Activated B cell treated with CpG ODN at 0.5 μM for 24 hours (primary cell): ENCODE measurements at regions not wholly inside any gene's neighbourhood (a gene's known extent, or its start where the extent isn't known, plus 50 kb on each side); places are given as distances from the start of the nearest gene placed in this dataset.

ENCODE experiments used
- ATAC-seq: fragments of 200-7000 bp; cut with Tn5 transposase; one replicate; pipeline ENCODE4 v1.10.0; 2021; ENCODE audit warnings: low read depth, mild to moderate bottlenecking, moderate library complexity
- CTCF ChIA-PET: fragments of 350-600 bp; sonication (Branson Sonifier 250); formaldehyde crosslinking; loops from one replicate; lab custom pipeline; 2021; ENCODE audit warnings: antibody characterized with exemption; lab: Charles Lee
- POLR2A ChIA-PET: fragments of 350-600 bp; sonication (Branson Sonifier 250); formaldehyde crosslinking; loops from one replicate; lab custom pipeline; 2021; ENCODE audit warnings: antibody characterized with exemption; lab: Charles Lee
- DNase-seq: peaks from one replicate; pipeline ENCODE4 v3.0.0; 2022
- H3K27ac Mint-ChIP-seq: one replicate; pipeline ENCODE4 v1.8.0; 2020; ENCODE audit warnings: mixed read lengths
- H3K27me3 Mint-ChIP-seq: one replicate; pipeline ENCODE4 v1.8.0; 2021; ENCODE audit warnings: mixed read lengths
- H3K36me3 Mint-ChIP-seq: one replicate; pipeline ENCODE4 v1.8.0; 2021; ENCODE audit warnings: low read depth, mixed read lengths
- H3K4me1 Mint-ChIP-seq: one replicate; pipeline ENCODE4 v1.8.0; 2021; ENCODE audit warnings: mixed read lengths
- H3K4me3 Mint-ChIP-seq: one replicate; pipeline ENCODE4 v1.8.0; 2020; ENCODE audit warnings: mild to moderate bottlenecking, mixed read lengths
- H3K9me3 Mint-ChIP-seq: one replicate; pipeline ENCODE4 v1.8.0; 2020; ENCODE audit warnings: mixed read lengths
- intact Hi-C: fragments of 100-400 bp; cut with micrococcal nuclease; formaldehyde crosslinking; loops from one replicate; pipeline ENCODE4 v1.15.1; 2024
- TF ChIP-seq, protein P1 (sequence below): fragments of 200-600 bp; IDR thresholded peaks from one replicate; pipeline ENCODE4 v1.8.0; 2022; ENCODE audit warnings: antibody characterized with exemption, mild to moderate bottlenecking

DNA sequence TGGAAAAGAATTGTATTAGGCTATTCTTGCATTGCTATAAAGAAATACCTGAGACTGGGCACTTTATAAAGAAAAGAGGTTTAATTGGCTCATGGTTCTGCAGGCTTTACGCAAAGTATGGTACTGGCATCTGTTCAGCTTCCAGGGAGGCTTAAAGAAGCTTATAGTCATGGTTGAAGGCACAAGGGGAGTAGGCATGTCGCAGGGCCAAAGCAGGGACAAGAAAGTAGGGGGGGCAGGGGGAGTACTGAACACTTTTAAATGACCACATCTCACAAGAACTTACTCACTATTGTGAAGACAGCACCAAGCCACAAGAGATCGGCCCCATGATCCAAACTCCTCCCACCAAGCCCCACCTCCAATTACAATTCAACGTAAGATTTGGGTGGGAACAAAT is 152.5 kb upstream of the PHF14 start:
- Mint-ChIP-seq H3K27ac (no peak overlapping the region), H3K4me3 (no peak overlapping the region), H3K36me3 (no peaks in the 10 kb centered on the region), H3K27me3 (peaks cover 2% of the 10 kb centered on the region), H3K4me1 (no peaks in the 10 kb centered on the region), H3K9me3 (no peaks in the 10 kb centered on the region)
- TF ChIP-seq, protein P1, sequence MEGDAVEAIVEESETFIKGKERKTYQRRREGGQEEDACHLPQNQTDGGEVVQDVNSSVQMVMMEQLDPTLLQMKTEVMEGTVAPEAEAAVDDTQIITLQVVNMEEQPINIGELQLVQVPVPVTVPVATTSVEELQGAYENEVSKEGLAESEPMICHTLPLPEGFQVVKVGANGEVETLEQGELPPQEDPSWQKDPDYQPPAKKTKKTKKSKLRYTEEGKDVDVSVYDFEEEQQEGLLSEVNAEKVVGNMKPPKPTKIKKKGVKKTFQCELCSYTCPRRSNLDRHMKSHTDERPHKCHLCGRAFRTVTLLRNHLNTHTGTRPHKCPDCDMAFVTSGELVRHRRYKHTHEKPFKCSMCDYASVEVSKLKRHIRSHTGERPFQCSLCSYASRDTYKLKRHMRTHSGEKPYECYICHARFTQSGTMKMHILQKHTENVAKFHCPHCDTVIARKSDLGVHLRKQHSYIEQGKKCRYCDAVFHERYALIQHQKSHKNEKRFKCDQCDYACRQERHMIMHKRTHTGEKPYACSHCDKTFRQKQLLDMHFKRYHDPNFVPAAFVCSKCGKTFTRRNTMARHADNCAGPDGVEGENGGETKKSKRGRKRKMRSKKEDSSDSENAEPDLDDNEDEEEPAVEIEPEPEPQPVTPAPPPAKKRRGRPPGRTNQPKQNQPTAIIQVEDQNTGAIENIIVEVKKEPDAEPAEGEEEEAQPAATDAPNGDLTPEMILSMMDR, result no peak
- POLR2A ChIA-PET, result no interaction called here
- intact Hi-C loops, result no loop called here
- ATAC-seq (no peak), DNase-seq (no peak)
- CTCF ChIA-PET, result no interaction called here

DNA sequence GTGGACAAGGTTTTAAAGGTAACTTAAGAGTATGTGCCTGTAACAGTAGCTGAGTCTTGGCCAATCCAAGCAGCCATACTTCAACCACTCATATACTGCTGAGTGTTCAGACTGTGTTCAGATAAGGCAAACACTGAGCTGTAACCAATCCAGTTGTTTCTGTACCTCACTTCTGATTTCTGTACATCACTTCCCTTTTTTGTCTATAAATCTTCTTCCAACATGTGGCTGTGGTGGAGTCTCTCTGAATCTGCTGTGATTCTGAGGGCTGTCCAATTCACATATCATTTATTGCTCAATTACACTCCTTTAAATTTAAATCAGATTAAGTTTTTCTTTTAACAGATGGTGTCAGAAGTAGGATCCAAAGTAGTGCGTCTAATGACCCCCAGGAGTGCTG is 149.5 kb upstream of the PHF14 start:
- CTCF ChIA-PET, result no interaction called here
- intact Hi-C loops, result no loop called here

DNA sequence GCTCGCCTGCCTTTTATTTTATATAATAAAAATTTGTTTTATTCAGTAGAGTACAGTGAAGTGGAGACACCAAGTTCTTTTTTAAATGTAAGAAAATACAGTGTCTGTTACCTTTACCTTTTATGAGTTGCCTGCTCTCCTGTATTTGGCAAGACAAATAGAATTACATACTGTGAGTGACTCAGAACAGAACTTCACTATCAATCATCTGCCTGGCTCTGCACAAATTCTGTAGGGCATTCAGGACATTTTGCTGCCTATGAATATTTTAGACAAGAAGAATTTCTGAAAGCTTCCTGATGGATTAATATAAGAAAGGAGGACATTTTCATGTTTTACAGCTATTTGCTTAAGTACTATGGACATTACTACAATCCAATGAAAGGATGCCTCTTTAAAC is 135.4 kb upstream of the PHF14 start:
- DNase-seq, result no peak
- no peak for ATAC-seq
- Mint-ChIP-seq H3K9me3 (no peaks in the 10 kb centered on the region), H3K27ac (no peak overlapping the region), H3K4me1 (no peaks in the 10 kb centered on the region), H3K36me3 (no peaks in the 10 kb centered on the region), H3K4me3 (no peak overlapping the region), H3K27me3 (peaks cover 2% of the 10 kb centered on the region)
- TF ChIP-seq, protein P1, result no peak
- POLR2A ChIA-PET, result no interaction called here
- CTCF ChIA-PET, result no interaction called here
- intact Hi-C loops, result no loop called here

More for the DNA sequence above, 149.5 kb upstream of the PHF14 start:
- no peak overlapping the region for H3K27ac Mint-ChIP-seq
- H3K4me1 Mint-ChIP-seq, result no peaks in the 10 kb centered on the region
- no peak overlapping the region for H3K4me3 Mint-ChIP-seq
- POLR2A ChIA-PET, result no interaction called here
- TF ChIP-seq, protein P1, result no peak
- H3K27me3 Mint-ChIP-seq, result no peaks in the 10 kb centered on the region
- H3K36me3 Mint-ChIP-seq, result no peaks in the 10 kb centered on the region
- ATAC-seq (no peak), DNase-seq (no peak)
- no peaks in the 10 kb centered on the region for H3K9me3 Mint-ChIP-seq

DNA sequence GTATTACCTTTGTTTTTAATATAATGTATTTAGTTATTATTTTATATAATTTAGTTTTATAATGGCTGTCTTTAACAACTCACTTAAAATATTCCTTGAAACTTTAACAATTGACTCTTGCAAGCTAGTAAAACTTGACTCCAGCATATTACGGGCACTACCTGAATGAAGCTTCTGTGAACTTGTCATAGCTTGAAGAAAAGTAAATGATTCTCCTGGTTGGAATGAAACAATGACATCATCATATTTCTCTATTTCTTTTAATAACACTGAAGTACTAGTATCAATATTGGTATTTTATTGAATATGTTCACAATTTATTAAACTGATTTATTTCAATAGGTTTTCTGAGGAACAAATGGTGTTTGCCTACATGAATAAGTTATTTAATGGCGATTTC is 128.4 kb upstream of the PHF14 start:
- POLR2A ChIA-PET, result no interaction called here
- DNase-seq (no peak), ATAC-seq (no peak)
- H3K27me3 Mint-ChIP-seq, result no peaks in the 10 kb centered on the region
- H3K9me3 Mint-ChIP-seq, result no peaks in the 10 kb centered on the region
- H3K4me3 Mint-ChIP-seq, result no peak overlapping the region
- CTCF ChIA-PET, result no interaction called here
- intact Hi-C loops, result no loop called here
- no peaks in the 10 kb centered on the region for H3K4me1 Mint-ChIP-seq
- TF ChIP-seq, protein P1, result no peak
- H3K36me3 Mint-ChIP-seq, result no peaks in the 10 kb centered on the region
- H3K27ac Mint-ChIP-seq, result no peak overlapping the region

DNA sequence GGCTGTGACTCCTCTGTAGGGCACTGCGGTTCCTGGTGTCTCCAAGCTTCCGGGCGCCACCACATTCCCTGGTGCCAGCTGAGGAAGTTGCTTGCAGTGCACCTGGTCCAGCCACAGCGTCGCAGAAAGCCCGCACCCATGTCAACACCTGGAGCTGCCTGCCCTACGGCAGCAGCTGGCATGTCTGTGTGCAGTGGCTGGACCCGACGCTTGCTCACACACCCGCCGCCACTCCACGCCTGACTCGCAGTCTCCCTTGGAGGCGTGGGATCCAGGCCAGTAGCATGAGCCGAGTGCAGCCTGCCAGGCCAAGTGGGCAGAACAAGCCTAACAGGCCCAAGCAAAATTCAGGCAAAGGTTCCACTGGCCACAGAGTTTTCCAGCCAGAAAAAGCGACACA is 118.1 kb upstream of the PHF14 start:
- H3K4me3 Mint-ChIP-seq, result no peak overlapping the region
- POLR2A ChIA-PET, result no interaction called here
- no peaks in the 10 kb centered on the region for H3K4me1 Mint-ChIP-seq
- H3K9me3 Mint-ChIP-seq, result no peaks in the 10 kb centered on the region
- ATAC-seq (no peak), DNase-seq (no peak)
- TF ChIP-seq, protein P1, result no peak
- H3K27ac Mint-ChIP-seq, result no peak overlapping the region
- CTCF ChIA-PET, result no interaction called here
- no peaks in the 10 kb centered on the region for H3K36me3 Mint-ChIP-seq
- intact Hi-C loops, result no loop called here
- no peaks in the 10 kb centered on the region for H3K27me3 Mint-ChIP-seq
